ENCODE measurements at regions not wholly inside any gene's neighbourhood (a gene's known extent, or its start where the extent isn't known, plus 50 kb on each side); places are given as distances from the start of the nearest gene placed in this dataset.
"Not testable (repeated sequence)": the region's sequence is repeated elsewhere in the genome, so short reads cannot be mapped to it uniquely, and the experiment has no call there.

DNA sequence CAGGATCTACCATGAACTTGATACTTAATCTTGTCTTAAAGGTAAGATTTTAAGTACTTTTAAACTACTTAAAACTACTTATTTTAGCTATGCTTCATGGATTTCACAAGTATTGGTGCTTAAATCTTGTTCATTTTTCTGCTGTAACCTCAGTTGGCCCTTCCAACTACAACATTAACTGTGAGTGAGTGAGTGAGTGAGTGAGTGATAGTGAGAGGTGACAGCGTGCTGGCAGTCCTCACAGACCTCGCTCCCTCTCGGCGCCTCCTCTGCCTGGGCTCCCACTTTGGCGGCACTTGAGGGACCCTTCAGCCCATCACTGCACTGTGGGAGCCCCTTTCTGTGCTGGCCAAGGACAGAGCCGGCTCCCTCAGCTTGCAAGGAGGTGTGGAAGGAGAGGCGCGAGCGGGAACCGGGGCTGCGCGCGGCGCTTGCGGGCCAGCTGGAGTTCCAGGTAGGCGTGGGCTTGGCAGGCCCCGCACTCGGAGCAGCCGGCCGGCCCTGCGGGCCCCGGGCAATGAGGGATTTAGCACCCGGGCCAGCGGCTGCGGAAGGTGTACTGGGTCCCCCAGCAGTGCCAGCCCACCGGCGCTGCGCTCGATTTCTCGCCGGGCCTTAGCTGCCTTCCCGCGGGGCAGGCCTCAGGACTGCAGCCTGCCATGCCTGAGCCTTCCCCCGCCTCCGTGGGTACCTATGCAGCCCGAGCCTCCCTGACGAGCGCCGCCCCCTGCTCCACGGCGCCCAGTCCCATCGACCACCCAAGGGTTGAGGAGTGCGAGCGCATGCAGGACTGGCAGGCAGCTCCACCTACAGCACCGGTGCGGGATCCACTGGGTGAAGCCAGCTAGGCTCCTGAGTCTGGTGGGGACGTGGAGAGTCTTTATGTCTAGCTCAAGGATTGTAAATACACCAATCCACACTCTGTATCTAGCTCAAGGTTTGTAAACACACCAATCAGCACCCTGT, 1558.6 kb upstream of the SEL1L start:
- not testable (repeated sequence) for DNase-seq (ENCODE audit: low read depth)

DNA sequence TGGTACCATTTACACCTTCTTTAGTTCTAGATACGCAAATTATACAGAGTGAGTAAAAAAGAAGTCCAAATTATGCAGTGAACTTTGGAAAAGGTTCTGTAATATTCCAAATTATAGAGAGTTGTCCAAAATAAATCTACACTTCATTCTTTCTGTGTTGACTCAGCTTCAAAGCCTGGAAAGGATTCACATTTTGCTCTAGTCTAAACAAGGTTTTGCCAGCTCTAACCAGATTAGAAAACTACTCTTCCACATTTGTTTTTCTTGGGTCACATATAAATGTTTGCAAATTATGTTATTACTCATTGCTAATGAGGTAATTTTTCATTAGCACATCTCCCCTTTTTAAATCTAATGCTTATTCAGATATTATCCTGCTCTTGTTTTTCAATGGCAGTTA, 1562.4 kb upstream of the SEL1L start:
- DNase-seq (ENCODE audit: low read depth) = no peak

DNA sequence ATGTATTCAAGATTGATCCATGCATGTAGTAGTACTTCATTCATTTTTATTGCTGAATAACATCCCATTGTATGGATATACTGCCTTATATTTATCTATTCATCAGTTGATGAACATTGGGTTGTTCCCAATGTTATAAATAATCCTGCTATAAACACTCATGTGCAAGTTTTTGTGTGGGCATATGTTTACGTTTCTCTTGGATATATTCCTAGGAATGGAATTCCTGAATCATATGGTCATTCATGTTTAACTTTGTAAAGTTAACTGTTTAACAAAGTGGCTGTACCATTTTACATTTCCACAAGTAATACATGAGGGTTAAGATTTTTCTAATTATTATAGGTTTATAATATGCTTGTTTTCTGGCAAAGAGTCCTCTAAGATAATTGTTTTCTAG, 1568.2 kb upstream of the SEL1L start:
- DNase-seq (ENCODE audit: low read depth) = no peak

DNA sequence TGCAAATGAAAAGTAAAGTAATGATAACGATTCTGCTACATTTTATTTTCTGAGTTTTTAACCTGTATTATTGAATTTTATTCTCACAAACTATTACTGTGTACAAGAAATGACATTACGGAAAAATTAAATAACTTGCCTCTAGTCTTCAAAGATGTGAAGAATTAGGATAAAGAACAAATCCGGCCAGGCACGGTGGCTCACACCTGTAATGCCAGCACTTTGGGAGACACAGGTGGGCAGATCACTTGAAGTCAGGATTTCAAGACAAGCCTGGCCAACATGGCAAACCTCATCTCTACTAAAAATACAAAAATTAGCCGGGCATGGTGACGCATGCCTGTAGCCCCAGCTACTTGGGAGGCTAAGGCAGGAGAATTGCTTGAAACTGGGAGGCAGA, 1584.4 kb upstream of the SEL1L start:
- no peak for DNase-seq (ENCODE audit: low read depth)

DNA sequence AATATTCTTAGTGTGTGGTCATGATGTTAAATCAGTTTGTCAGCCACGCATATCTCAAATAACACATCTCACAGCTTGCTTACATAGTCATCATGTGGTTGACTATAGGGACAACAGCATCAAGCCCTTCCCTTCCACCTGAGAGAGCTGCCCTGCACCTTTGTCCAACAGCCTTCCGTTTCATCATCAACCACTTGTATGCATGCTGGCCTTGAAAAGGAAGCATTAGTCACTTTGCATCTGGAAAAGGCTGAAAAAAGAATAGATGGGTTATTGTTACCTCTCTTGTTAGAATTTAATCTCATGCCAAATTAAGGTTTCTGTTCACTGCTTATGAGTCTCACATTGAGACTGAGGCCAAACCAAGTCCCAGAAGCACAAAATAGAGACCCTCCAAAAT, 1586.5 kb upstream of the SEL1L start:
- no peak for DNase-seq (ENCODE audit: low read depth)

DNA sequence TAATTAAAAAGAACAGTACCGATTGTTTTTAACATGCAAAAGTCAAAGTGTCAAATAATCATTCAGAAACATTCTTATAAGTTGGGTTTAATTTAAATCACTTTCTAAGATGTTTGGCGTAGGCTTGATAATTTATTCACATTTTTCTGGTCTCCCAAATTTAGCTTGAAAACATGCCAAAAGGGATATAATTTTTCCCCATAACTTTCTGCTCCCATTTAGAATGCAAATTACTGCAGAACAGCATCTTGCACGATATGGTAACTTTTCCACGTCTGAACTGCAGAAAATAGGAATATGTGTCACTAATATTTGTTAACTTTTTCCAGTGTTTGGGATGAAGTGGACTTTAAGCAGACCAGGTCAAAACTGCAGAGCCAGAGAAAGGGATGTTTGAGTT, 1592.4 kb upstream of the SEL1L start:
- no peak for DNase-seq (ENCODE audit: low read depth)

DNA sequence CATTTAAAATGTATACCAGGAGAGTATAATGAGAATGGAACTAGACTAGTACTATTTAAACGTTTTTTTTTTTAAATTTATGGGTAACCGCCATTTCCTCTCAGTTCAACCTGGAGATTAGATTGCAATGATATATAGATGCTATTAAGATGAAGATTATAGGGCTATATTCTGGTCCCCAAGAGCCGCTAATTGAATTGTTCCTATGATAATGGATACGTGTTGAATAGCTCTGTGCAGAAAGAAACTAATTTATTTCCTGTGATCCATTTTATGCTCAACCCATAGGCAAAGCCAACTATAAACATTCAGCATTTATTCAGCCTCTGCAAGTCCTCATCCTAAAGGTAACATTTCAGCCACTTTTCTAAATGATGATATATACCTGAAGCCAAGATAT, 1595.1 kb upstream of the SEL1L start:
- DNase-seq (ENCODE audit: low read depth) = no peak

DNA sequence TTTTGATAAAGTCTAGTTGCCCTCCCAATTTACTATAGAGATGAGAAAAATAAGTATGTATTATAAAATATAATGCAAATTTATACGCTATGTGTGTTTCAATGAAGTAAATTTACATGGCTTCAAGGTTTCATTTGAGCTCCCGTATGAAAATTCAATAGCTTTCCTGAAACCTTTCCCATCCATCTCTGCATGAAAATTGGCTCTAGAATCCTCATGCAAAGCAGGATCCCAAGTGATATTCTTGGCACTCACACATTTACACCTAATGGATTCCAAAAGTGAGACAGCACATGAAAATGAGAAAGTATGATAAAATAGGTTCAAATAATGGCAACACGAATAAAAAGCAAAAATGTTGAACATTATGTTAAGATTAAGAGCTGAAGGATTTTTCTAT, 1595.8 kb upstream of the SEL1L start:
- no peak for DNase-seq (ENCODE audit: low read depth)

DNA sequence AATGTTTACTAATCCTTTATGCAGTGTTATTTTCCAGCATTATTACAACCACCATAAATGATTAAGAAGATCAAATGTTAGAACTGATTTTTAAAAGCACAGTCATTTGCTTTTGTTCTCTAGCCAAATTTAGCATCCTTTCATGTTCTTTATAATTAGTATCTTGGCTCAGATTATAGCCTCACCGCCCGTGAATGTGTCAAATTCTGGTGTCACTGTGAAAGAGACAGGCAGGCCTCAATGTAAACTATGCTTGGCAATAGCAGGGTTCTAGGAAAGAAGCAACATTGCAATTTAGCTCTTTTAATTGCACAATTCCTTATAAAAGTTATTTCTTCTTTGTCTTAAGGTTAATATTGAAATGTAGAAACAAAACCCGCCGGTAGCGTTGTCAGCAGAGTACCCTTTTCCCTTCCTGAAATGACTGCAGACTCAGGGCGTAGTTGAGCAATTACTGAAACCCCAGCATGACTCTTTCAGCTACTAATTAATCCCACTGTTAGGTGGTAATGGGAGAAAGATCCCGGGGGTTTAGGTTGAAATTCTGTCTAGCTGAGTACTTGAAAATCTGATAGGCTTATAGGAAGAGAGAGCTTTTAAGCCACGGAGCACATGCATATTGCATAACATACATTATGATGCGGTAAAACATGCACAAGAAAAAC, 1600.5 kb upstream of the SEL1L start:
- no peak for DNase-seq (ENCODE audit: low read depth)

DNA sequence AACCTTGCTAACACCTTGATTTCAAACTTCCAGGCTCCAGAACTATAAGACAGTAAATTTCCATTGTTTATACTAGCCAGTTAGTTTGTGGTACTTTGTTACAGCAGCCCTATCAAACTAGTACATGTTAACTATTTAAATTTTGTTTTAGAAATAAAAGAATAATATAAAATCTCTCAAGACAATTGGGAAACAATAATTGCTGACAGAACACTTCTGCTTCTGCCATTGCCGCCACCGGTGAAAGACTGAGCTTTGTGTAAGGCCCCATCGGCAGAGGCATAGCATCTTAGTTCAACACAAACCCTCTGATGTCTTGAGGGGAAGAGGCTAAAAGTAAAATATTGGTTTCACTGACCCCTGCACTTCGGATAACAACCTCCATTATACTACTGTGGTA, 1607.1 kb upstream of the SEL1L start:
- no peak for DNase-seq (ENCODE audit: low read depth)

DNA sequence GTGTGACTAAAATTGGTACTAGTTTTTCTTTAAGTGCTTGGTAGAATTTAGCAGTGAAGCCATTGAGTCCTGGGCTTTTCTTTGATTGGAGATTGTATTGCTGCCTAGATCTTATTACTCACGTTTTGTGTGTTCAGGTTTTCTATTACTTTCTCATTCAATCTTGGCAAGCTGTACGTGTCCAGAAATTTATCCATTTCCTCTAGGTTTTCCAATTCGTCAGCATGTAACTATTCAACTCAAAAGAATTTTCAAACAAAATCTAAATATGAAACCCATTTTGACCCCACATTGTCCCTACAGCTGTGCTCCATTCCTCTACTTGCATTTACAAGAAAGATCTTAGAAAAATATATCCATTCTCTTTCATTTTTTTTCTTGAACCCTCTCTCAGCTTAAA, 1613.4 kb upstream of the SEL1L start:
- DNase-seq (ENCODE audit: low read depth) = no peak

DNA sequence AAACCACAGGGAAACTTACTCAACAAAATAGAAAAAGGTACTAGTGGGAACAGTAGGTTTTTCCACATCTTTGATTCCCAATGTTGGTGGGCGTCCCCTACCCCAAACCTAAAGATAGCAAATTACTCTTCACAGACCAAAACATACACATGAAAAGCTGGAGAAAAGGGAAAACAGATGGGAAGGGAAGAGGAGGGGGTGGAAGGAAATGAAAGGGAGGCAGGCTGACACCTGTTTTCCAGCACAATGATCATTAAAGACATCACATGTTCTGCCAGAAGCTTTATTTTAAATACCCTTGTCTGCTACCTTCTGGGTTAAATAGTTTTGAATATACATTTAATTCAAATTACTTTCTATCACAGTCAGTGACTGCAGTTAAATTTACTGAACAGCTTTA, 1617.9 kb upstream of the SEL1L start:
- no peak for DNase-seq (ENCODE audit: low read depth)

DNA sequence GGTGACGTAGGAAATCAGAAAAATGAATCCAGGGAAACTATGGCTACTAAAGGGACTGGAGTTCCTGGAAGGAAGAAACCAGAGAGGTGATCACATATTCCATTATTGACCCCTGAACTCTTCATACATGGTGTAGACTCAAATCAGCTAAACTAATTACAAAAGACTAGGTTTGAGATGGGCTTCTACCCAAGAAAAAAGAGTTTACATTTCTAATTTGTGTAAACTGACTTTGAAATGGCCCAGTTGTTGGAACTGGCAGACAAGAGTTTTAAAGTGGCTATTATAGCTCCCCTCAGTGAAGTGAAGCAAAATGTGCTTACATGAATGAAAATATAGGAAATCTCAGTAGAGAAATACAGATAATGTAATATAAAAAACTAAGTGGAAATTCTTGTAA, 1619.4 kb upstream of the SEL1L start:
- no peak for DNase-seq (ENCODE audit: low read depth)

DNA sequence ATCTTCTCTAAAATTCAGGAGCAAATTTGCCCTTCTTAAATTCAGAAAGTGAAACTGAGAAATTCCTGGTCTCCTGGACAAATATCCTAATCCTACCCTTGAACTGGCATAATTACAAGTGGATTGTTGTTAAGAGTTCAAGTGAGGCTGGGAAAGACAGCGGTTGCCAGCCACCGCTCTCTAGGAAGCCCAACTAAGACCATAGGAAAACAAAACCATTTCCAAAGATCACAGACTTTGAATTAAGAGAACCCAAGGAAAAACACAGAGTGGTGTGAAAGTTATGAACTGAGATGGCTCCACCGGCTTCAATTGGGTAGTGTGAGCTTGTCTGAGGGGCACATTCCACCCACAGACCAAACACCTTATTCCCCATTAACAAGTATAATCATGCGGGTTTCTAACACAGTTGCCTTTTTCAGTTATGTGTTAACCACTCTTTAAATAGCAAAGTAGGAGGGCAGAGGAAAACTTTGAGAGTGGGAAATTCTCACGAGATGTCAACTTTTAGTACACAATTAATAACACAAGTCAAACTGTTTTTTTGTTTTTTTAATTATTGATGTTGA, 1628.8 kb upstream of the SEL1L start:
- DNase-seq (ENCODE audit: low read depth) = no peak

DNA sequence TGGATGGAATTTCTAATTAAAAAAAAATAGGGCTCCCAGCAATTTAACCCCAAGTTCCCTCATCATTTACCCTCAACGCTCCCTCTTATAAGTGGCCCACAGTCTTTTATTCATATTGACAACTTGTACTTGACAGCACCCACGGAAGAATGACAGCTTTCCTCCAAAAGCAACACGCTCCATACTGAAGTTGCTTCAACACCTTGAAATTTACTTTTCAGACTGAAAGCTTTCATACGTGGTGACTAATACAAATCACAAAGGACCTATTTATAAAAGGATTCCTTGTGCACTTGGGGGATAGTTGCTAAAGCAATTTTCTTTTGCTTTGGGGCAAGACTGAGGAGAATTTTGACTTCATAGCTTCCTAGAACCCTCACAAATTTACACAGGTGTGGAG, 1629.4 kb upstream of the SEL1L start:
- DNase-seq (ENCODE audit: low read depth) = no peak

DNA sequence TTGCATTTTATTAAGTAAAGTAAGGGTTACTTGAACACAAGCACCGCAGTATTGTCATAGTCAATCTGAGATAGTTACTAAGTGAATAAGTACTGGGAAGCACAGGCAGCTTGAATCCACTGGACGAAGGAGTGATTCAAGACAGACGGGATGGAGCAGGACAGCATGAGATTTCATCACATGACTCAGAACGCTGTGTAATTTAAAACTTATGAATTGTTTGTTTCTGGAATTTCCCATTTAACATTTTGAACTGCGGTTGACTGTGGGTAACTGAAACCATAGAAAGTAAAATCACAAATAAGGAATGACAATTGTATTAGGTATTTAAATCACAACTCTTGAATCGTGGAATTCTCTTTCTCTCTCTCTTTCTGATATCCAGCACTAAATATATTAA, 1630.4 kb upstream of the SEL1L start:
- no peak for DNase-seq (ENCODE audit: low read depth)

DNA sequence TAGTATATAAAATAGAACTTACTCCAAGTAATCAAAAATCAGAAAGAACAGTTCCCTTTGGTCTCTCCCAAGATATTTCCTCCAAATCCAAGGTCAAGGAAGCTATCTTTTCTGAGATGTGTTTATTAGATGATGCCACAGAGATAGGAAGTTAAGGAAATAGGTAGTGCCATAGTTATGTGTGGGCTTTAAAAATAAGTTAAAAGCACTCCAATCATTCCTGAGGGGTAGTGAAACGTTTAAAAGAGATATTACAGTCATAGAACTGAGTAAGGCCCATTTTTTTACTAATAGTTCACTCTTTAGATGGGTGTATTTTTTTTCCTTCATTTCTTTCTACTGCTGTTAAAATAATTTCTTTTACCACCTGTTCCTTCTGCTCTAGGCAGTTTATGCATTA, 1630.9 kb upstream of the SEL1L start:
- DNase-seq (ENCODE audit: low read depth) = no peak

DNA sequence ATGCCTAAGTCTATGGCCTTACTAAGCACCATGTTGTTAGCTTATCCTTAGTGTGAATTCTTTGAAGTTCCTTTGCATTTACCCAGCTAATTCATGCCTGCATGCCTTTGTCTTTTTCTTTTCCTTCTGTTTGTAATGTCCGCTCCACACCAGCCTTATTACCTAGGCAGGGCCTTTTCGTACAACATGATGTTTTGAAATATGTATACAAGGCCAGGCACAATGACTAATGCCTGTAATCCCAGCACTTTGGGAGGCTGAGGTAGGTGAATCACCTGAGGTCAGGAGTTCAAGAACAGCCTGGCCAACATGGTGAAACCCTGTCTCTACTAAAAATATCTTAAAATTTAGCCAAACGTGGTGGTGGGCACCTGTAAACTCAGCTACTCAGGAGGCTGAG, 1636.5 kb upstream of the SEL1L start:
- DNase-seq (ENCODE audit: low read depth) = no peak

DNA sequence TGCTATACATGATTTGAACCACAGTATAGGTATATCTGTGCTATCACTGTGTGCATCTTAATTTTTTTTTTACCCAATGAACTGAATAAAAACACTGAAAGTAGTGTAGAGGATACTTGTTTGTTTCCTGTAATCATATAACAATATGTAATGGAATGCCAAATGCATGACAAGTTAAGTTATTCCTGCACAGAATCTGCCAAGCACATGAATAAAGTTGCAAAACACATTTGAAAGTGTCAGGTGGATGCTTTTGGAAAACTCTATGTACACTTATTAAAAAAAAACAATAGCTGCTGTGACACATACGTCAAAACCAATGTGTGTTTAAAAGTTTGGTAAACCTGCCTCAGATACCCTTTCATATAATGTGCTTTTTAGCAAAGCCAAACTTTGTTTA, 1638.1 kb upstream of the SEL1L start:
- no peak for DNase-seq (ENCODE audit: low read depth)

DNA sequence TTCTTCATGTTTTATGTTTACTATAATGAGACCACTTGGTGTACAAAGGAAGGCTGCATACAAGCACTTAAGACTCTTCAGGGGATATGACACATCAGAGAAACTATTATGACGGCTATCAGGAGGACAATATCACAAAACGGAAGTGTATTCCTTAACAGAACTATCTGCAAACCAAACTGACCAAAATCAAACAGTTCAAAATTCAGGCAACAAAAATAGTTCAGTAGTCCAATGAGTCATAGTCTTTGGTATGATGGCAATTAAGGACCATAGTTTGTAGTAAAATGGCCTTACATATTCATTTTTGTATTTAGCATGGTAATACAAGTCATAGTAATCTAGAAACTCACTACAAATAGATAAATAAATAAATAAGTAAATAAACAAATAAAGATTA, 1638.7 kb upstream of the SEL1L start:
- DNase-seq (ENCODE audit: low read depth) = no peak

DNA sequence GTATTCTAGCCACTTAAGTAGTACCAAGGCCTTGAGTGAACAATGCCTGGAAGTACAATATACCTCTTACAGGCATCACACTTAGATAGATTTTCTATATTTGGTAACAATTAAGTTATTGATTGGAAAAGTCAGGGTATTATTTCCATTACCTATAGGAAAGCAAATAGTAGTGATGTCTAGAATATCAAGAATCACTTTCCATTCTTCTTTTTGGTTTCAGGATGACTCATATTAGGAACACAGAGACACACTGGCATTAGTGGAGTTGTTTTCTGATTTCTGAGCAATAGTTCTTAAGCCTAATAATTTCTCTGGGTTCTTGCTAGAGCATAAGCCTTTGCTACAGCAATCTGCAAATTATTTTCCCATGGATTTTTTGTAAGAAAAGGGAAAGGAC, 1640.0 kb upstream of the SEL1L start:
- DNase-seq (ENCODE audit: low read depth) = no peak

DNA sequence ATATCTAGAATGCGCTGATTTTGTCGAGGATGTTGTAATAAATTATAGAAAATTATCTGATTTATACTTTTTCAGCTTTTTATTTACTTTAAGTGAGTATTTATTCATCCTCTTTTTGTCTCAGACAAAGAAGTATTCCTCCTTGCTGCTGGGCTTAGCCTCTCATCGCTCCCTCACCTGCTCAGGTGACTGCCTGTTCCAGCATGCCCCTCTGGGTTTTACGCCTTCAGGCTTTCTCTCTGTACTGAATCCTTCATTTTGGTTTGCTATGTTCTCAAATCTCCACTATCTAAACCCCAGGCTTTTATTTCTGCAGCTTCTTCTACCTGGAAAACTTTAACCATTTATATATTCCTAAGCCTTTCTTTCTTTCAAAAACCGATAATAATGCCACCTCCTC, 1650.9 kb upstream of the SEL1L start:
- DNase-seq (ENCODE audit: low read depth) = no peak

DNA sequence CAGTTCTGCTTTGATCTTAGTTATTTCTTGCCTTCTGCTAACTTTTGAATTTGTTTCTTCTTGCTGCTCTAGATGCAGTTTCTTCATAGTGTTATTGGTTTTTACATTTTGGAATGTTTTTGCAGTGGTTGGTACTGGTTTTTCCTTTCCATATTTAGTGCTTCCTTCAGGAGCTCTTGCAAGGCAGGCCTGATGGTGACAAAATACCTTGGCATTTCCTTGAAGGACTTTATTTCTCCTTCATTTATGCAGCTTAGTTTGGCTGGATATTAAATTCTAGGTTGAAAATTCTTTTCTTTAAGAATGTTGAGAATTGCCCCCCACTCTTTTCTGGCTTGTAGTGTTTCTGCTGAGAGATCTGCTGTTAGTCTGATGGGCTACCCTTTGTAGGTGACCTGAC, 1654.7 kb upstream of the SEL1L start:
- not testable (repeated sequence) for DNase-seq (ENCODE audit: low read depth)
